NCI-H2107 (cell line): ENCODE measurements at regions not wholly inside any gene's neighbourhood (a gene's known extent, or its start where the extent isn't known, plus 50 kb on each side); places are given as distances from the start of the nearest gene placed in this dataset.
"Not testable (repeated sequence)": the region's sequence is repeated elsewhere in the genome, so short reads cannot be mapped to it uniquely, and the experiment has no call there.

Experiments
- DNase-seq: peaks from one replicate; lab custom pipeline; 2025; lab: John Stamatoyannopoulos, UW

DNA sequence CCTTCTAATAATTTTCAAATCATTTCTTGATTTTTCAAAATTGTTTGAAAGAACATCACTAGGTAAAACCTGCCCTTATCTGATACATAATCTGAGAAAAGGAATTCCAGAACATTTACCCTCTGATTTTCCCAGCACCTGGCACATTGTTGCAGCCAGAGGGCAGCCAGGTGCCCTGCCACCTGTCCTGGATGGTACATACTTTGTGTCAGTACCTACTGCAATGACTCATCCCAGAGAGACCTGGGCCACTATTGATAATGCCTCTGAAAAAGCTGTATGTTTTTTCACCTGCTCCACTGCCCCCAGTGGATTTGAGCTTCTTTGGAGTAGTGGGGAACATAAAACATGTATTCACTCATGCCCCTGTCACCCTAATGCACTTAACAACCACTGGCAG lies 648.9 kb upstream of the GBE1 start:
- DNase-seq, result no peak

DNA sequence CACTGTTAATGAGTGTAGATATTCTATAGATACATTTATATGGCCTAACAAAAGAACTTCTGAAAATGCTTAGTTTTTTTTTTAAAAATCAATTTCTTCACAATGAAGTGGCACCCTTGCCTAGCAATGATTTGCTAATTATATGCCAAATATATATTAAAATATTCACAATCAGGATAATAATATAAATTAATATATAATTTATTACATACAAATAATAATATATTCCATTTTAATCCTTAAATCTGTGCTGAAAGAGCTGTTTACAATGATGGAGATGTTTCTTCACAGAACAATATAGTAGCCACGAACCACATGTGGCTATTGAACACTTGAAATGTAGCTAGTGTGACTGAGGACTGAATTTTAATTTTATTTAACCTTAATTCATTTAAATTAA lies 648.4 kb upstream of the GBE1 start:
- DNase-seq, result no peak

- no peak for DNase-seq
Measured at GRCh38 chr3:82392203-82392775, 630.8 kb upstream of the GBE1 start.

DNA sequence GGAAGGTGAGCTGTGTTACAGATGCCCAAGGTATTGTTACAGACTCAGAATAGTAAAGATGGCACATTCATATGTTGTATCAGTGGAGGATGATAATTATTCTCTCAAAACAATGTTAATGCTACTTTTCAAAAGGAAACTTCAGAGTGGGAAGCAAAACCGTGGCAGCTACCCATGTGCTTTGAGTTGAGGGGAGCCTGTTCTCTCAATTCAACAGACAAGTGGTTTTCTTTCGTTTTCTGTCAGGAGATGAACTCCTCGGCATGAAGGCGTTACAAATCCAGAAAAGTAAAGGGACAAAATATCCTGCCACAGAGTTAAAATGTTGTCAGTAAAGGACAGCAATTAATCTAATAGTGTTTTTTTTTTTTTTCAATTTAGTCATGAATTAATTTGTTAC lies 629.4 kb upstream of the GBE1 start:
- DNase-seq, result no peak

- no peak for DNase-seq
Measured at GRCh38 chr3:82386647-82387046, 625.2 kb upstream of the GBE1 start.

- DNase-seq, result no peak
Measured at GRCh38 chr3:82384181-82384580, 622.7 kb upstream of the GBE1 start.

DNA sequence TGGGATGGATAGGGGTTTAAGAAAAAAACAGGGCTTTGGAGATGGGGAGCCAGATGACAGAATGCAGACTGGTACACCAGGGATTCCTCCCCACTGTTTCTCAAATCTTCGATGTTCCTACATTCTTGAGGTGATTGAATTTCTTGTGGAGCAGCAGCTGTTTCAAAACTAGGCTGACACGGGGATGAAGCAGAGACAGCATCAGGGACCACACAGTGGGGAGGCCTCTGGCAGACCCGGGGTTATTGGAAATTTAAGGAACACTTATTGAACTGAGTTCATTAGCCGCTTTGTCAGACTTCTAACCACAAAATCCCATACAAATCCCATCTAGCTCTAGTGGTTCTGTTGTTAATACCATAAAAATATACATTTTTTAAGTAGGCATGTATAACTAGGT lies 621.4 kb upstream of the GBE1 start:
- DNase-seq, result no peak

- no peak for DNase-seq
Measured at GRCh38 chr3:82378392-82378791, 616.9 kb upstream of the GBE1 start.

DNA sequence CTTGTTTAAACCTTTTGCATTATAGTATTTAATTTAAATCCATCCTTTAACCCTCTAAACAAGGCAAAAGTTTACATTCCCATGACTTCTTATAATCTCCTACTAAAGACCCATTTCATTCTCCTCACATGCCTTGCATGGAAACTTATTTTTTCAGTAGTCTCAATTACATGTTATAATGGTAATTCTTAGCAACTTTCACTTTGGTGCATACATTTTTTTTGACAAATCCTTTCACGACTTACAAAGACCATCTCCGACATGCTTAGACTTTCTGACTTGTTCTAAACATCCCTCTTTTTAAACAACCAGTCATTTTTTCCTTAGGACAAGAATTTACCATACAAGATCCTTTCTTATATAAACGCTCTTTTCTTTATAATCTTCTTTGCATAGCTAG lies 615.4 kb upstream of the GBE1 start:
- no peak for DNase-seq

GRCh38 chr3:82373833-82374232 lies 612.4 kb upstream of the GBE1 start:
- DNase-seq, result not testable (repeated sequence)

DNA sequence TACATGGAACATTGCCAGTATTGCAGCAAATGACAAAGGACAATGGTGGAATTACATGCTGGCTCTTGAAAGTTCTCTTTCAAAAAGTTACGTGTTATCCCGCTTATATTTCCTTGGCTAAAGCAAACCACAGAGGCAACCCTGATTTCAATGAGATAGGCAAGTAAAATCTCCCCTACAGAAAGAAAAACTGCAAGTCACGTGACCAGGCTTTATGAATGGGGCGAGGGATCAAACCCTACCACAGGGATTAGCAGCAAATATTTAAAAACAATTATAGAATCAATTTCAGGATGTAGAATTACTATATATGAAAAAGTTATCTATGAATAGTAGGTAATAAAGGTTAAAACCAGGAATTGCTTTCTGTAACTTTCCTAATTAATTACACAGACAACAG lies 603.4 kb upstream of the GBE1 start:
- DNase-seq, result no peak

- DNase-seq, result no peak
Measured at GRCh38 chr3:82363131-82363530, 601.7 kb upstream of the GBE1 start.

DNA sequence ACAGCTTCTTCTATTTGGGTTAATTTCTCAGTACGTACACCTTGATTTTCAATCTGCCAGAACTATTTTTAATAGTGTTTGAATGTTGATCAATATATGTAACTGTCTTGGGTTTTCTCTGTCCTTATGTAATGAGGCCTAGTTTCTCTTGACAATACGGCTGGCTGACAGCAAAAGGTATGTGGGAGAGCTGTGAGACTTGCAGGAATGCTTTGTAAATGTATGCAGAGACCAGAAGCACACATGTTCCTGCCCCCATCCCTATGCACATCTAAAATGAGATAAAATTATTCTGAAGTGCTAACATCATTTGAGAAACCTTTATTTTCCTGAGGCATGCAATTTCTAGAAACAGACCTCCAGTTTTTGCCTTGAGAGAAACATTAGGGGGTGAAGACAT lies 593.8 kb upstream of the GBE1 start:
- DNase-seq, result no peak

GRCh38 chr3:82354228-82354627 lies 592.8 kb upstream of the GBE1 start:
- no peak for DNase-seq

GRCh38 chr3:82353306-82354171 lies 592.1 kb upstream of the GBE1 start:
- no peak for DNase-seq

DNA sequence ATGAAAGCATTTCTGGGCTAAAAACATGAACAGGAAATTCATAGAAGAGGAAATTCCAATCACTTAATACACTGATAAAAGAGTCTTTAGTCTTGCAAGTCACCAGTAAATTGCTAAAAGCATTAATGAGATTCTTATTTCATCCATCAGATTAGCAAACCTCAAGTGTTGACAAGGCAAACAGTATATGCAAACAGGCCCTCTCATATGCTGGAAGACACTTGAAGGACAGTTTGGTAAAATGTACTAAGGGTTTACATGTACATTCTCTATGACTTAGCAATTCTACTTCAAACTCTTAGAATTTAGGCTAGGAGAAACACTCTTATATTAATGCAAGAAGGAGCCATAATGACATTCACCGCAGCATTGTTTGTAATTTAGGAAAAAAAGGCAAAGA lies 586.1 kb upstream of the GBE1 start:
- no peak for DNase-seq

DNA sequence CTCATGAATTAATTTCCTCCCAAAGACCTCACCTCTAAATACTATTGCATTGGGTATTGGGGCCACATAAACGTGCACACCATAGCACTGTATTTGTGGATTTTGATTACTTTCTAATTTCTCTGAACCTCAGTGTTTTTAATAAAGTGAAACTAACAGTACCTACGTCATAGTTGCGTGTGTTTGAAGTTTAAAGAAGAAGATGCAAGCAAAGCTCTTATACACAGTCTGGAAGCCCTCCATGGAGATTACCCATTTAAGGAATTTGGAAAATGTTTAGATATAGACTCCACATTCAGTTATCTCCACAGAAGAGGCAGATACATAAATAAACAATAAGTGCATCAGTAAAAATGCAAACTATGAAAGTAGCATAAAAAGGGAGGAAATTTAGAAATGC lies 581.1 kb upstream of the GBE1 start:
- DNase-seq, result no peak

GRCh38 chr3:82329300-82329699 lies 567.9 kb upstream of the GBE1 start:
- DNase-seq, result no peak

- no peak for DNase-seq
Measured at GRCh38 chr3:82311901-82312300, 550.5 kb upstream of the GBE1 start.

DNA sequence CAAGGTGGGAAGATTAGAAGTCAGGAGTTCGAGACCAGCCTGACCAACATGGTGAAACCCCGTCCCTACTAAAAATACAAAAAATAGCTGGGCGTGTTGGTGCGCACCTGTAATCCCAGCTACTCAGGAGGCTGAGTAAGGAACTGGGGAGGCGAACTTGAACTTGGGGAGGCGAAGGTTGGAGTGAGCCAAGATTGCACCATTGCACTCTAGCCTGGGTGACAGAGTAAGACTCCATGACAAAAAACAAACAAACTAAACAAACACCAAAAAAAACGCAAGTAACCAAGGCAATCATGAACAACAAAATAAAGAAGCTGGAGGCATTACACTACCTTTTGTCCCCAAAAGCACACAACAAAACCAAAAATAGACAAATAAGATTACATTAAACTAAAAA lies 547.3 kb upstream of the GBE1 start:
- DNase-seq, result no peak

GRCh38 chr3:82306189-82306588 lies 544.7 kb upstream of the GBE1 start:
- DNase-seq, result no peak

- no peak for DNase-seq
Measured at GRCh38 chr3:82294609-82295008, 533.2 kb upstream of the GBE1 start.

DNA sequence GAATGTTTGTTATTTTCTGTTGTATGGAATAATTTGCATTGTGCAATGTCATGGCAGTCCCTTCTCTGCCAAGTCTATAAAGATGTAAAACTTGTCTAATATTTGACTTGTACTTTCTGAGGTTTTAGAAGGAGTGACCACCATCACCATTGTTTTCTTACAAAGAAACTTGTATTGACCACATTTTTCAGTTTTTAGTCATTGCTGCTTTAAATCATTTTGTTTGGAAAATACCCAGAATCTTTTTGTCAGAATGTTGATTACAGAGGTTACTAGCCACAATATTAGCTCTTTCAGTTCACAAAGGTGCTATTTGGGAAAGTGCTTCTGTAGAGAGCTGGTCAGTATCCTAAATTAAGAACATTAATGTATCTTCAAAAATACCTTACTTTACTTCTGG lies 532.4 kb upstream of the GBE1 start:
- no peak for DNase-seq

GRCh38 chr3:82293435-82293834 lies 532.0 kb upstream of the GBE1 start:
- DNase-seq, result no peak
